Bronchial epithelial cell (primary cell): ENCODE measurements at regions not wholly inside any gene's neighbourhood (a gene's known extent, or its start where the extent isn't known, plus 50 kb on each side); places are given as distances from the start of the nearest gene placed in this dataset.

ENCODE experiments used
- DNase-seq: peaks from one replicate; pipeline ENCODE4 v3.0.0-alpha.2; 2010; ENCODE audit warnings: low read depth
- FAIRE-seq: peaks from 2 replicates; lab custom pipeline; 2011; peaks lifted over from hg19 to GRCh38; lab: Jason Lieb, UNC
- H3K27me3 ChIP-seq: 2 replicates; pipeline ENCODE4 v1.5.1; 2011; ENCODE audit warnings: low read length; ENCODE audit not compliant: control insufficient read depth, insufficient read depth
- H3K36me3 ChIP-seq: 2 replicates; pipeline ENCODE4 v1.5.1; 2011; ENCODE audit warnings: low read length; ENCODE audit not compliant: control insufficient read depth, insufficient read depth
- H3K4me3 ChIP-seq: 2 replicates; pipeline ENCODE4 v1.5.1; 2011; ENCODE audit warnings: mild to moderate bottlenecking, low read depth, low read length, control low read depth
- TF ChIP-seq, protein P1 (sequence below): IDR thresholded peaks from 2 replicates; pipeline ENCODE4 v1.5.1; 2011; ENCODE audit warnings: mild to moderate bottlenecking, moderate library complexity, low read length, control low read depth, inconsistent platforms; ENCODE audit not compliant: insufficient read depth, severe bottlenecking

DNA sequence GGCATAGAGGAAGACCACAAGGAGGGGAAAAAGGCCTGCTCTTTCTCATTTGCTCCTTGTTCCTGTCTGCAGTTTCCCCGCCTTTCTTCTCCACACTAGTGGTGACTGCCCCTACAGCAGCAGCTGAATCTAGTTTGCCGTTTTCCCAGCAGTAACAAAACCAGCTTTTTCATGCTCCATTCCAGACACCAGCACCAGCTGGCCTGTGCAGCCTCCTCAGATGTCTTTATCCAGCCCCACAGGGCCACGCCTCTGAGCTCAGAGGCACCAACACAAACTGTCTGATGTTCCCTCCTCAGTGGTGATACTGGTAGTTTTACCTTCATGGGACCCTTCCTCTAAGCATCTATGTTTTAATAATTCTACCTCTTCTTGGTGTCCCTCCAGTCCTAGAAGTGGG, 70.4 kb upstream of the SLC24A3 start:
- TF ChIP-seq, protein P1, sequence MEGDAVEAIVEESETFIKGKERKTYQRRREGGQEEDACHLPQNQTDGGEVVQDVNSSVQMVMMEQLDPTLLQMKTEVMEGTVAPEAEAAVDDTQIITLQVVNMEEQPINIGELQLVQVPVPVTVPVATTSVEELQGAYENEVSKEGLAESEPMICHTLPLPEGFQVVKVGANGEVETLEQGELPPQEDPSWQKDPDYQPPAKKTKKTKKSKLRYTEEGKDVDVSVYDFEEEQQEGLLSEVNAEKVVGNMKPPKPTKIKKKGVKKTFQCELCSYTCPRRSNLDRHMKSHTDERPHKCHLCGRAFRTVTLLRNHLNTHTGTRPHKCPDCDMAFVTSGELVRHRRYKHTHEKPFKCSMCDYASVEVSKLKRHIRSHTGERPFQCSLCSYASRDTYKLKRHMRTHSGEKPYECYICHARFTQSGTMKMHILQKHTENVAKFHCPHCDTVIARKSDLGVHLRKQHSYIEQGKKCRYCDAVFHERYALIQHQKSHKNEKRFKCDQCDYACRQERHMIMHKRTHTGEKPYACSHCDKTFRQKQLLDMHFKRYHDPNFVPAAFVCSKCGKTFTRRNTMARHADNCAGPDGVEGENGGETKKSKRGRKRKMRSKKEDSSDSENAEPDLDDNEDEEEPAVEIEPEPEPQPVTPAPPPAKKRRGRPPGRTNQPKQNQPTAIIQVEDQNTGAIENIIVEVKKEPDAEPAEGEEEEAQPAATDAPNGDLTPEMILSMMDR: no peak
- no peak for DNase-seq
- no peaks in the 10 kb centered on the region for H3K36me3 ChIP-seq
- no peak for FAIRE-seq
- H3K4me3 ChIP-seq: no peak overlapping the region
- H3K27me3 ChIP-seq: no peaks in the 10 kb centered on the region

DNA sequence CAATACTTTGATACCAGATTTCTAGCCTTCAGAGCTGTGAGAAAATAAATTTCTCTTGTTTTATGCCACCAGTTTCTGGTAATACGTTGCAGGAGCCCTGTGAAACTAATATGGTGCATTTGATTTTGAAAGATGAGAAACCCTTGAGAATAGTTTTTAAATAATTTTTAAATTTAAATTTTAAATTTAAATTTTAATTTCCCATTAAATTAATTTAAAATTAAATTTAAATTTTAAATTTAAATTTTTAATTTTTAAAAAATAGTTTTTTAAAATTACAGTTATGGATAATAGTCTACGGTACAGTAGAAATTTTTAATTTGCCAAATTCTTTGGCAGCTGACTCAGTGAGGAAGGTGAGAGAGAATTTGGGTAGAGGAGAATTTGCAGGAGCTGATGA, 68.6 kb upstream of the SLC24A3 start:
- H3K4me3 ChIP-seq: no peak overlapping the region
- no peaks in the 10 kb centered on the region for H3K27me3 ChIP-seq
- no peaks in the 10 kb centered on the region for H3K36me3 ChIP-seq
- no peak for FAIRE-seq
- TF ChIP-seq, protein P1: no peak
- no peak for DNase-seq

DNA sequence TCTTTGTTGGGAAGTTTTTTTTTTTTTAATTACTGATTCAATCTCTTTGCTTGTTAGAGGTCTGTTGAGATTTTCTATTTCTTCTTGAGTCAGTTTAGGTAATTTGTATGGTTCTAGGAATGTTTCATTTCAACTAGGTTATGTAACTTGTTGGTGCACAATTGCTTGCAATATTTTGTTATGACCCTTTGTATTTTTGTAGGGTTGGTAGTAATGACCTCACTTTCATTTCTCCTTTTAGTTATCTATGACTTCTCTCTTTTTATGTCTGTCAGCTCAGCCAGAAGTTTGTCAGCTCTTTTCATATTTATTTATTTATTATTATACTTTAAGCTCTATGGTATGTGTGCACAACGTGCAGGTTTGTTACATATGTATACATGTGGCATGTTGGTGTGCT, 51.1 kb upstream of the SLC24A3 start:
- FAIRE-seq (no peak), DNase-seq (no peak)
- H3K4me3 ChIP-seq: no peak overlapping the region
- H3K27me3 ChIP-seq: no peaks in the 10 kb centered on the region
- TF ChIP-seq, protein P1: no peak
- H3K36me3 ChIP-seq: no peaks in the 10 kb centered on the region
